Activated T-cell treated with anti-CD3 and anti-CD28 coated beads, Interleukin-2, amount 50 U/mL, for 72 hours (primary cell): ENCODE measurements at regions not wholly inside any gene's neighbourhood (a gene's known extent, or its start where the extent isn't known, plus 50 kb on each side); places are given as distances from the start of the nearest gene placed in this dataset.

Experiments
- ATAC-seq, 2 donors: fragments of 150-1000 bp; cut with Tn5 transposase; replicated peaks in 1 of 2; 2 replicates each; pipeline ENCODE4 v1.10.0; 2021; ENCODE audit warnings: moderate library complexity in 2 of 2, mild to moderate bottlenecking in 1 of 2
- DNase-seq, 2 donors: peaks; one replicate each; pipeline ENCODE4 v3.0.0; 2021 to 2022; ENCODE audit warnings: mixed read lengths in 1 of 2
- H3K27ac Mint-ChIP-seq: one replicate; pipeline ENCODE4 v1.8.0; 2022; ENCODE audit warnings: mild to moderate bottlenecking, moderate library complexity, mixed read lengths
- H3K27me3 Mint-ChIP-seq: one replicate; pipeline ENCODE4 v1.8.0; 2022; ENCODE audit warnings: low read depth, mixed read lengths
- H3K36me3 Mint-ChIP-seq, 2 donors: one replicate each; pipeline ENCODE4 v1.8.0; 2022; ENCODE audit warnings: mixed read lengths in 2 of 2, mild to moderate bottlenecking in 1 of 2; ENCODE audit not compliant: insufficient read depth in 2 of 2
- H3K4me1 Mint-ChIP-seq: one replicate; pipeline ENCODE4 v1.8.0; 2022; ENCODE audit warnings: low read depth, mixed read lengths
- H3K4me3 Mint-ChIP-seq, 2 donors: one replicate each; pipeline ENCODE4 v1.8.0; 2022; ENCODE audit warnings: mild to moderate bottlenecking in 2 of 2, mixed read lengths in 2 of 2, moderate library complexity in 2 of 2
- H3K9me3 Mint-ChIP-seq, 2 donors: one replicate each; pipeline ENCODE4 v1.8.0; 2022; ENCODE audit warnings: mixed read lengths in 2 of 2

DNA sequence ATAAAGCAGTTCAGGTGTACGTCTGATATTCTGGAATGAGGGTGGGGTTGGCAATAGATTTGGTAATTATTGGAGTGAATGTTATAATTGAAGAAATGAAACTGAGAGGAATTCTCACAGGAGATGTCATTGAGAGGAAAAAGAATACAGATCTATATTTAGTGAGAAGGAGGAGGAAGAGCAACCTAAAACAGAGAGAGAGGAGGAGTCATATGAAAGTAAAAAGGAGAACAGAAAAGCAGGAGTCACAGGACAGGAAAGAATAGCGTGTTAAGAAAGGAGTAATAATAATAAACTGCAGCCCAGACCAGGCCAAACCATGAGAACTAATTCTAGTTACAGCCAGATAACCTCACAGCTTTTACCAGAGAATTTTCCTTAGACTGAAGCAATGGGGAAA lies 62.7 kb upstream of the MROH9 start:
- Mint-ChIP-seq H3K4me3 (no peak overlapping the region), H3K9me3 (no peaks in the 10 kb centered on the region)

DNA sequence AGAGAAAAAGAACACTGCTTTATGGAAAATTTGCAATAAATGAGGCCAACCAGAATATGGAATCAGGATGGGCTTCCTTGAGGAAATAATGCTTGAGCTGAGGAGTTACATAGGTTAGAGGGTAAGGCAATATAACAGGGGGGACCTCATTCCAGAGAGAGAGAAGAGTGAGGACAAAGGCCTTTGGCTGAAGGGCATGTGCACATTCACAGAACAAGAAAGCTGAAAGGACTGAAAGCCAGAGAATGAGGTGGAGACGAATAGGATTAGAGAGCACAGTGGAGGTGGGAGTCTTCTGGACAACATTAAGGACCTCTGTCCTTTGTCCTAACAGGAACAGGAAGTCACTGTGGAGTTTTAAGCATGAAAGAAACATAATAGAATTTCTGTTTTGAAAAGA lies 60.7 kb upstream of the MROH9 start:
- Mint-ChIP-seq H3K9me3 (no peaks in the 10 kb centered on the region), H3K4me3 (no peak overlapping the region)

More for the DNA sequence above, 62.7 kb upstream of the MROH9 start:
- ATAC-seq, result no peak
- Mint-ChIP-seq H3K36me3 (no peaks in the 10 kb centered on the region), H3K27me3 (peaks cover 23% of the 10 kb centered on the region), H3K4me1 (no peaks in the 10 kb centered on the region), H3K27ac (no peak overlapping the region)
- DNase-seq, result no peak

DNA sequence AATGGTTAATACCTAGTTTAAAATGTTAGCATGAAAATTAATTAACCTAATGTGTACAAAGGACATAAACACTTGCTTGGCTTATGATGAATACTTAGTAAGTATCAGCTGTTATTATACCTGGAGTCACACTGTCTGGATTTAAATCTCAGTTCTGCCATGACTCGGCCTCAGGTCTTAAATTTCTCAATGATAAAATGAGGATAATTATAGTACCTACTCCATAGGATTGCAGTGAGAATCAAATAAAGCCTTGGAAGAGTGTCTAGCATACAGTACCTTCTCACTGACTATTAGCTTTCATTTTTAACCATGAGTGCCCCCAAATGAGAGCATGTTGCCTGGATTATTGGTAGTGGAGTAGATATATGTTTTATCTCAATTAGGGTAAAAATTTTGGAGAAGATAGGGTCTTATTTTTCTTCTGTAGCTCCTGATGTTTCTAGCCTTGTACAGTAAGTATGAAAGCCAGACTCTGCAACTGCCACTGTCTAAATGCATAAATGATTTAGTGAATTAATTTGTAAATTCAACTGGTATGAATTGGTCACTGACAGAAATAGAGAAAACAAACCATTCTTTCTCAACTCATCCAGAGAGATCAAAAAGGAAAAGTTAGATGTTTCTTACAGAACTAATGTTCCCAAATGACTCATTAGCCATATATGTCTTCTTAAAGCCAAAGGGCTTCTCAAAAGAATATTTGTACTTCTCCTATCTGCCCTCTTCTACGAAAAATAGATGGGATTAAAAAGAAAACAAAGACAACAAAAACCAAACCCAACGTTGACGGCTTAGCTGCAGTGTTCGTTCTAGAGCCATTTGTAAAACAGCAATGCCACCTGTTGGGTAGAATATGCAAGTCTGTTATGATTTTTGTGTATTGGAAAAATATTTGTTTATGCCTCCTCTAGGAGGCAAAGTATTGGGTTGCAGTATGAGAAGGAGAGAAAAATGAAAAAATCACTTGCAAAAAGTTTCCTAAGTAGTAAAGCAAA lies 53.8 kb upstream of the MROH9 start:
- DNase-seq (no peak), ATAC-seq (no peak)
- no peaks in the 10 kb centered on the region for H3K9me3 Mint-ChIP-seq
- no peak overlapping the region for H3K4me3 Mint-ChIP-seq
- H3K4me1 Mint-ChIP-seq, result no peaks in the 10 kb centered on the region
- H3K27ac Mint-ChIP-seq, result no peak overlapping the region
- H3K36me3 Mint-ChIP-seq, result no peaks in the 10 kb centered on the region
- no peaks in the 10 kb centered on the region for H3K27me3 Mint-ChIP-seq

More for the DNA sequence above, 60.7 kb upstream of the MROH9 start:
- ATAC-seq (no peak), DNase-seq (no peak)
- H3K4me1 Mint-ChIP-seq, result no peaks in the 10 kb centered on the region
- H3K27me3 Mint-ChIP-seq, result peaks cover 15% of the 10 kb centered on the region
- no peaks in the 10 kb centered on the region for H3K36me3 Mint-ChIP-seq
- no peak overlapping the region for H3K27ac Mint-ChIP-seq
